GM12891 (cell line): ENCODE measurements at regions not wholly inside any gene's neighbourhood (a gene's known extent, or its start where the extent isn't known, plus 50 kb on each side); places are given as distances from the start of the nearest gene placed in this dataset.

Experiments
- DNase-seq: peaks from one replicate; pipeline ENCODE4 v3.0.0; 2011; ENCODE audit warnings: low spot score; ENCODE audit not compliant: insufficient read length
- FAIRE-seq: peaks from 2 replicates; lab custom pipeline; 2011; peaks lifted over from hg19 to GRCh38; lab: Jason Lieb, UNC
- PAX5 ChIP-seq: IDR thresholded peaks from 2 replicates; pipeline ENCODE4 v1.6.1; 2011; ENCODE audit warnings: low read length, moderate library complexity, mild to moderate bottlenecking; ENCODE audit not compliant: insufficient read depth, severe bottlenecking
- POLR2A ChIP-seq: IDR thresholded peaks from 2 replicates; pipeline ENCODE4 v1.6.1; 2011; ENCODE audit warnings: low read depth, low read length, control low read depth
- POLR2AphosphoS5 ChIP-seq: IDR thresholded peaks from 2 replicates; pipeline ENCODE4 v1.6.1; 2011; ENCODE audit warnings: low read depth, low read length, control low read depth
- POU2F2 ChIP-seq: IDR thresholded peaks from 2 replicates; pipeline ENCODE4 v1.6.1; 2011; ENCODE audit warnings: low read depth, mild to moderate bottlenecking, control low read depth, low read length, moderate library complexity
- SPI1 ChIP-seq: IDR thresholded peaks from 2 replicates; pipeline ENCODE4 v1.6.1; 2011; ENCODE audit warnings: low read depth, low read length, control low read depth
- TAF1 ChIP-seq: IDR thresholded peaks from 2 replicates; pipeline ENCODE4 v1.6.1; 2011; ENCODE audit warnings: low read depth, low read length, control low read depth

- TF ChIP-seq POU2F2 = no peak
- no peak for TF ChIP-seq PAX5
- TF ChIP-seq POLR2AphosphoS5 = no peak
- no peak for TF ChIP-seq SPI1
- TF ChIP-seq TAF1 = no peak
- no peak for TF ChIP-seq POLR2A
- FAIRE-seq (no peak), DNase-seq (no peak)
Observed at GRCh38 chr5:3853362-3853761, 257.7 kb downstream of the IRX1 start.

GRCh38 chr5:3854188-3854821 is 258.7 kb downstream of the IRX1 start:
- FAIRE-seq (no peak), DNase-seq (no peak)
- TF ChIP-seq TAF1 = no peak
- TF ChIP-seq POLR2A = no peak
- no peak for TF ChIP-seq SPI1
- no peak for TF ChIP-seq POU2F2
- TF ChIP-seq PAX5 = no peak
- no peak for TF ChIP-seq POLR2AphosphoS5

- no peak for TF ChIP-seq POU2F2
- TF ChIP-seq SPI1 = no peak
- no peak for TF ChIP-seq POLR2A
- TF ChIP-seq TAF1 = no peak
- no peak for TF ChIP-seq POLR2AphosphoS5
- no peak for TF ChIP-seq PAX5
- no peak for DNase-seq
- no peak for FAIRE-seq
Observed at GRCh38 chr5:3856036-3856435, 260.4 kb downstream of the IRX1 start.

- DNase-seq (no peak), FAIRE-seq (no peak)
- no peak for TF ChIP-seq SPI1
- TF ChIP-seq POLR2A = no peak
- TF ChIP-seq PAX5 = no peak
- TF ChIP-seq POLR2AphosphoS5 = no peak
- no peak for TF ChIP-seq TAF1
- no peak for TF ChIP-seq POU2F2
Observed at GRCh38 chr5:3858524-3858923, 262.9 kb downstream of the IRX1 start.

GRCh38 chr5:3862906-3863305 is 267.3 kb downstream of the IRX1 start:
- TF ChIP-seq TAF1 = no peak
- TF ChIP-seq POU2F2 = no peak
- no peak for TF ChIP-seq PAX5
- TF ChIP-seq SPI1 = no peak
- no peak for DNase-seq
- no peak for FAIRE-seq

- TF ChIP-seq TAF1 = no peak
- TF ChIP-seq POLR2A = no peak
- TF ChIP-seq PAX5 = no peak
- no peak for TF ChIP-seq SPI1
- no peak for TF ChIP-seq POU2F2
- TF ChIP-seq POLR2AphosphoS5 = no peak
- DNase-seq = no peak
- no peak for FAIRE-seq
Observed at GRCh38 chr5:3875144-3875543, 279.5 kb downstream of the IRX1 start.

- no peak for DNase-seq
Observed at GRCh38 chr5:3878267-3878666, 282.6 kb downstream of the IRX1 start.

GRCh38 chr5:3883040-3883439 is 287.4 kb downstream of the IRX1 start:
- no peak for TF ChIP-seq POU2F2
- TF ChIP-seq POLR2A = no peak
- no peak for TF ChIP-seq TAF1
- TF ChIP-seq POLR2AphosphoS5 = no peak
- no peak for TF ChIP-seq SPI1
- no peak for TF ChIP-seq PAX5
- DNase-seq (no peak), FAIRE-seq (no peak)

More at GRCh38 chr5:3878267-3878666, 282.6 kb downstream of the IRX1 start:
- no peak for TF ChIP-seq PAX5
- TF ChIP-seq POLR2AphosphoS5 = no peak
- TF ChIP-seq POLR2A = no peak
- no peak for TF ChIP-seq TAF1
- FAIRE-seq = no peak

GRCh38 chr5:3886524-3887451 is 291.2 kb downstream of the IRX1 start:
- FAIRE-seq (no peak), DNase-seq (no peak)
- no peak for TF ChIP-seq POLR2A
- no peak for TF ChIP-seq SPI1
- TF ChIP-seq TAF1 = no peak
- no peak for TF ChIP-seq PAX5
- no peak for TF ChIP-seq POU2F2
- no peak for TF ChIP-seq POLR2AphosphoS5
